Peyer's patch (tissue), 4 donors: ENCODE measurements at regions not wholly inside any gene's neighbourhood (a gene's known extent, or its start where the extent isn't known, plus 50 kb on each side); places are given as distances from the start of the nearest gene placed in this dataset.

ENCODE experiments used
- POLR2A ChIP-seq, 2 donors: fragments of 450-650 bp; IDR thresholded peaks; one replicate each; pipeline ENCODE4 v1.5.1; 2017; ENCODE audit warnings: antibody characterized with exemption in 2 of 2, mild to moderate bottlenecking in 2 of 2, moderate library complexity in 2 of 2
- TF ChIP-seq, protein P1 (sequence below), 6 experiments: fragments of 450-650 bp in 4 of 6; fragments of 200-600 bp in 2 of 6; sonication (generic) in 1 of 6; IDR thresholded peaks; one replicate each; pipeline ENCODE4 v1.5.1; 2017 to 2019; ENCODE audit warnings: antibody characterized with exemption in 6 of 6, mild to moderate bottlenecking in 3 of 6, moderate library complexity in 1 of 6

DNA sequence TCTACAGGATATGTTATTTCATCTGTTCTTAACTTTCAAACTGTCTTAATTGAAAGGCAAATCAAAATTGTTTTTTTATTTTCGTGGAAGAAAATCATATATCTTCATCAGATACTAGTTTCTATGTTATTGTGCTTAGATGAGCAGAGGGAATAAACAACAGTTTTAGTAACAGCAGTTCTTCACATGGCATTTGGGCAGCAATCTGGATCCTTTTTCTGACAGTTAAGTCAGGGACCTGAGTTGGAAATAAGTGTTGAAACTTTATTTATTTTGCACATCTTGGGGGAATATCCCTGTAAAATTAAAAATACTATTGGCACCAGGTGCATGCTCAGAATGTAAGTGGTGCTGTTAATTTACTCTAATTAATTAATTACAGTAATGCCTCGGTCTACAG lies 296.3 kb downstream of the GPAM start:
- TF ChIP-seq, protein P1, sequence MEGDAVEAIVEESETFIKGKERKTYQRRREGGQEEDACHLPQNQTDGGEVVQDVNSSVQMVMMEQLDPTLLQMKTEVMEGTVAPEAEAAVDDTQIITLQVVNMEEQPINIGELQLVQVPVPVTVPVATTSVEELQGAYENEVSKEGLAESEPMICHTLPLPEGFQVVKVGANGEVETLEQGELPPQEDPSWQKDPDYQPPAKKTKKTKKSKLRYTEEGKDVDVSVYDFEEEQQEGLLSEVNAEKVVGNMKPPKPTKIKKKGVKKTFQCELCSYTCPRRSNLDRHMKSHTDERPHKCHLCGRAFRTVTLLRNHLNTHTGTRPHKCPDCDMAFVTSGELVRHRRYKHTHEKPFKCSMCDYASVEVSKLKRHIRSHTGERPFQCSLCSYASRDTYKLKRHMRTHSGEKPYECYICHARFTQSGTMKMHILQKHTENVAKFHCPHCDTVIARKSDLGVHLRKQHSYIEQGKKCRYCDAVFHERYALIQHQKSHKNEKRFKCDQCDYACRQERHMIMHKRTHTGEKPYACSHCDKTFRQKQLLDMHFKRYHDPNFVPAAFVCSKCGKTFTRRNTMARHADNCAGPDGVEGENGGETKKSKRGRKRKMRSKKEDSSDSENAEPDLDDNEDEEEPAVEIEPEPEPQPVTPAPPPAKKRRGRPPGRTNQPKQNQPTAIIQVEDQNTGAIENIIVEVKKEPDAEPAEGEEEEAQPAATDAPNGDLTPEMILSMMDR (IDR thresholded peaks at IDR 0.05) = no peak
- no peak for TF ChIP-seq POLR2A (IDR thresholded peaks at IDR 0.05)
